Esophagus squamous epithelium (tissue), 4 donors: ENCODE measurements at regions not wholly inside any gene's neighbourhood (a gene's known extent, or its start where the extent isn't known, plus 50 kb on each side); places are given as distances from the start of the nearest gene placed in this dataset.

Experiments used
- POLR2A ChIP-seq, 4 donors: fragments of 450-650 bp; IDR thresholded peaks; one replicate each; pipeline ENCODE4 v1.6.1; 2017; ENCODE audit warnings: antibody characterized with exemption in 4 of 4, mild to moderate bottlenecking in 4 of 4, moderate library complexity in 3 of 4
- TF ChIP-seq, protein P1 (sequence below), 6 experiments: fragments of 450-650 bp in 4 of 6; fragments of 200-600 bp in 2 of 6; sonication (generic) in 2 of 6; IDR thresholded peaks; one replicate each; pipeline ENCODE4 v1.5.1; 2016 to 2019; ENCODE audit warnings: antibody characterized with exemption in 6 of 6, mild to moderate bottlenecking in 4 of 6, moderate library complexity in 4 of 6

DNA sequence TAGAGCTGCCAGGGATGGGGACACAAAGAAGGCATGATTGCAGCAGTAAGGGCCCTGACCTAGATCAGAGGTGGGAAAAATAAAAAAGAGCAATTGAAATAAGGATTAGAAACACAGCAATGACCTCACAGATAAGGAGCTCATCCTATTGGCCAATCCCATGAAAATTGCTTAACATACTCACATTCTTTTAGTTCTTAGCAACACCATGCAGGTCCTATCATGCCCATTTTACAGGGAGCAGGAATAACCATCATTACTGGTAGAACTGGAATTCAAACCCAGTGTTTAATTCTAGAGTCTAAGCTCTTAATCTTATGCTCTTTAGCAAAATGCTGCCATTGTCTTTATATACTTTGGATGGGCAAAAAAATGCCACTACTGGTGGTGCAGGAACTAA is 267.7 kb downstream of the RNF144B start:
- no peak for TF ChIP-seq POLR2A (IDR thresholded peaks at IDR 0.05)
- TF ChIP-seq, protein P1, sequence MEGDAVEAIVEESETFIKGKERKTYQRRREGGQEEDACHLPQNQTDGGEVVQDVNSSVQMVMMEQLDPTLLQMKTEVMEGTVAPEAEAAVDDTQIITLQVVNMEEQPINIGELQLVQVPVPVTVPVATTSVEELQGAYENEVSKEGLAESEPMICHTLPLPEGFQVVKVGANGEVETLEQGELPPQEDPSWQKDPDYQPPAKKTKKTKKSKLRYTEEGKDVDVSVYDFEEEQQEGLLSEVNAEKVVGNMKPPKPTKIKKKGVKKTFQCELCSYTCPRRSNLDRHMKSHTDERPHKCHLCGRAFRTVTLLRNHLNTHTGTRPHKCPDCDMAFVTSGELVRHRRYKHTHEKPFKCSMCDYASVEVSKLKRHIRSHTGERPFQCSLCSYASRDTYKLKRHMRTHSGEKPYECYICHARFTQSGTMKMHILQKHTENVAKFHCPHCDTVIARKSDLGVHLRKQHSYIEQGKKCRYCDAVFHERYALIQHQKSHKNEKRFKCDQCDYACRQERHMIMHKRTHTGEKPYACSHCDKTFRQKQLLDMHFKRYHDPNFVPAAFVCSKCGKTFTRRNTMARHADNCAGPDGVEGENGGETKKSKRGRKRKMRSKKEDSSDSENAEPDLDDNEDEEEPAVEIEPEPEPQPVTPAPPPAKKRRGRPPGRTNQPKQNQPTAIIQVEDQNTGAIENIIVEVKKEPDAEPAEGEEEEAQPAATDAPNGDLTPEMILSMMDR (IDR thresholded peaks at IDR 0.05) = no peak
